Sciatic nerve (tissue), 2 donors: ENCODE measurements at regions not wholly inside any gene's neighbourhood (a gene's known extent, or its start where the extent isn't known, plus 50 kb on each side); places are given as distances from the start of the nearest gene placed in this dataset.
"Not testable (repeated sequence)": the region's sequence is repeated elsewhere in the genome, so short reads cannot be mapped to it uniquely, and the experiment has no call there.

Source experiments
- ATAC-seq: fragments of 200-7000 bp; cut with Tn5 transposase; one replicate; pipeline ENCODE4 v1.9.1; 2020; ENCODE audit warnings: mild to moderate bottlenecking, moderate library complexity
- DNase-seq: peaks from one replicate; pipeline ENCODE4 v3.0.0-alpha.2; 2020; ENCODE audit warnings: low spot score
- intact Hi-C: fragments of 100-400 bp; cut with DNase I; formaldehyde crosslinking; loops from one replicate; pipeline ENCODE4 v1.14.2; 2022
- donor health status: DM: no; HTN: no; CAD: no.
- donor health status: DM: no; HTN: no; CAD: no.

- intact Hi-C loops: no loop called here
- no peak for ATAC-seq
- DNase-seq: no peak
Measured at GRCh38 chrX:40530509-40530908, 50.3 kb upstream of the ATP6AP2 start.

- DNase-seq (no peak), ATAC-seq (no peak)
- intact Hi-C loops: no loop called here
Measured at GRCh38 chrX:40527543-40527942, 53.2 kb upstream of the ATP6AP2 start.

GRCh38 chrX:40526412-40526811, 54.4 kb upstream of the ATP6AP2 start:
- DNase-seq: no peak
- no peak for ATAC-seq
- intact Hi-C loops: no loop called here

- intact Hi-C loops, ATAC-seq, DNase-seq: not testable (repeated sequence)
Measured at GRCh38 chrX:40525901-40526300, 54.9 kb upstream of the ATP6AP2 start.

- intact Hi-C loops: no loop called here
- DNase-seq (no peak), ATAC-seq (no peak)
Measured at GRCh38 chrX:40524423-40524822, 56.3 kb upstream of the ATP6AP2 start.

GRCh38 chrX:40523852-40524251, 56.9 kb upstream of the ATP6AP2 start:
- DNase-seq (no peak), ATAC-seq (no peak)
- intact Hi-C loops: no loop called here

GRCh38 chrX:40521868-40522450, 58.8 kb upstream of the ATP6AP2 start:
- ATAC-seq (no peak), DNase-seq (no peak)
- intact Hi-C loops: no loop called here

GRCh38 chrX:40514376-40514775, 66.4 kb upstream of the ATP6AP2 start:
- DNase-seq (no peak), ATAC-seq (no peak)
- intact Hi-C loops: no loop called here

- intact Hi-C loops: no loop called here
- DNase-seq (no peak), ATAC-seq (no peak)
Measured at GRCh38 chrX:40513835-40514234, 66.9 kb upstream of the ATP6AP2 start.

GRCh38 chrX:40513012-40513411, 67.8 kb upstream of the ATP6AP2 start:
- DNase-seq: no peak
- intact Hi-C loops: no loop called here
- ATAC-seq: no peak

GRCh38 chrX:40511258-40511657, 69.5 kb upstream of the ATP6AP2 start:
- intact Hi-C loops: no loop called here
- no peak for DNase-seq
- ATAC-seq: no peak

GRCh38 chrX:40508560-40508959, 72.2 kb upstream of the ATP6AP2 start:
- intact Hi-C loops: no loop called here
- ATAC-seq (no peak), DNase-seq (no peak)

GRCh38 chrX:40506201-40506985, 74.4 kb upstream of the ATP6AP2 start:
- intact Hi-C loops: no loop called here
- ATAC-seq (no peak), DNase-seq (no peak)

- ATAC-seq (no peak), DNase-seq (no peak)
- intact Hi-C loops: no loop called here
Measured at GRCh38 chrX:40504801-40505605, 75.8 kb upstream of the ATP6AP2 start.

- ATAC-seq (no peak), DNase-seq (no peak)
- intact Hi-C loops: no loop called here
Measured at GRCh38 chrX:40503094-40503493, 77.7 kb upstream of the ATP6AP2 start.

GRCh38 chrX:40502688-40503087, 78.1 kb upstream of the ATP6AP2 start:
- no peak for ATAC-seq
- no peak for DNase-seq
- intact Hi-C loops: no loop called here

GRCh38 chrX:40501164-40501855, 79.5 kb upstream of the ATP6AP2 start:
- DNase-seq (no peak), ATAC-seq (no peak)
- intact Hi-C loops: no loop called here

GRCh38 chrX:40496728-40497127, 84.0 kb upstream of the ATP6AP2 start:
- ATAC-seq: peak; percentile 61
- intact Hi-C loops: no loop called here
- no peak for DNase-seq

- ATAC-seq: no peak
- intact Hi-C loops: no loop called here
- no peak for DNase-seq
Measured at GRCh38 chrX:40495659-40496058, 85.1 kb upstream of the ATP6AP2 start.

- intact Hi-C loops: no loop called here
- ATAC-seq: no peak
- DNase-seq: no peak
Measured at GRCh38 chrX:40494005-40494404, 86.8 kb upstream of the ATP6AP2 start.
